ENCODE measurements at regions not wholly inside any gene's neighbourhood (a gene's known extent, or its start where the extent isn't known, plus 50 kb on each side); places are given as distances from the start of the nearest gene placed in this dataset.

DNA sequence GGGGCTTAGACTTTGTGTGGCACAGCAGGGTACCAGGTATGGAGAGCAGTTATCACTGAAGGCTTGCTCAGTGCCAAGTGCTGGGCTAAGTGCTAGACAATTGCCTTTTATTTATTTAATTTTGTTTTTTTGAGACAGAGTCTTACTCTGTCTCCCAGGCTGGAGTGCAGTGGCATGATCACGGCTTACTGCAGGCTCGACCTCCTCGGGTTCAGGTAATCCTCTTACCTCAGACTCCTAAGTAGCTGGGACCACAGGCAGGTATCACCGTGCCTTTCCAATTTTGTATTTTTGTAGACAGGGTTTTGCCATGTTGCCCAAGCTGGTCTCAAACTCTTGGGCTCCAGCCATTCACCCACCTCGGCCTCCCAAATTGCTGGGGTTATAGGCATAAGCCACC lies 256.9 kb downstream of the ZNF536 start:
- TF ChIP-seq POLR2A (IDR thresholded peaks at IDR 0.05): no peak
- TF ChIP-seq, protein P1, sequence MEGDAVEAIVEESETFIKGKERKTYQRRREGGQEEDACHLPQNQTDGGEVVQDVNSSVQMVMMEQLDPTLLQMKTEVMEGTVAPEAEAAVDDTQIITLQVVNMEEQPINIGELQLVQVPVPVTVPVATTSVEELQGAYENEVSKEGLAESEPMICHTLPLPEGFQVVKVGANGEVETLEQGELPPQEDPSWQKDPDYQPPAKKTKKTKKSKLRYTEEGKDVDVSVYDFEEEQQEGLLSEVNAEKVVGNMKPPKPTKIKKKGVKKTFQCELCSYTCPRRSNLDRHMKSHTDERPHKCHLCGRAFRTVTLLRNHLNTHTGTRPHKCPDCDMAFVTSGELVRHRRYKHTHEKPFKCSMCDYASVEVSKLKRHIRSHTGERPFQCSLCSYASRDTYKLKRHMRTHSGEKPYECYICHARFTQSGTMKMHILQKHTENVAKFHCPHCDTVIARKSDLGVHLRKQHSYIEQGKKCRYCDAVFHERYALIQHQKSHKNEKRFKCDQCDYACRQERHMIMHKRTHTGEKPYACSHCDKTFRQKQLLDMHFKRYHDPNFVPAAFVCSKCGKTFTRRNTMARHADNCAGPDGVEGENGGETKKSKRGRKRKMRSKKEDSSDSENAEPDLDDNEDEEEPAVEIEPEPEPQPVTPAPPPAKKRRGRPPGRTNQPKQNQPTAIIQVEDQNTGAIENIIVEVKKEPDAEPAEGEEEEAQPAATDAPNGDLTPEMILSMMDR (IDR thresholded peaks at IDR 0.05): no peak

Measured in adrenal gland (tissue), 5 donors.